22Rv1 (cell line): ENCODE measurements at regions not wholly inside any gene's neighbourhood (a gene's known extent, or its start where the extent isn't known, plus 50 kb on each side); places are given as distances from the start of the nearest gene placed in this dataset.

Experiments
- CTCF ChIP-seq: fragments of 450-650 bp; IDR thresholded peaks from 2 replicates; pipeline ENCODE4 v1.5.1; 2017; ENCODE audit warnings: mild to moderate bottlenecking
- ZFX ChIP-seq: fragments of 450-650 bp; IDR thresholded peaks from 2 replicates; pipeline ENCODE4 v1.6.1; 2017; ENCODE audit warnings: antibody characterized with exemption, borderline replicate concordance

- no peak for TF ChIP-seq CTCF
- TF ChIP-seq ZFX = no peak
Observed at GRCh38 chr5:52705720-52706119, 82.0 kb upstream of the ITGA1 start.
